HepG2 (cell line): ENCODE measurements at regions not wholly inside any gene's neighbourhood (a gene's known extent, or its start where the extent isn't known, plus 50 kb on each side); places are given as distances from the start of the nearest gene placed in this dataset.

ENCODE experiments used
- CTCF ChIP-seq: sonication (generic); formaldehyde crosslinking; IDR thresholded peaks from 2 replicates; pipeline ENCODE4 v1.5.0; 2020; ENCODE audit warnings: mild to moderate bottlenecking, missing genetic modification reagents, moderate library complexity
- DNMT1 ChIP-seq: sonication (generic); formaldehyde crosslinking; IDR thresholded peaks from 2 replicates; pipeline ENCODE4 v1.5.1; 2020; ENCODE audit warnings: mild to moderate bottlenecking, missing genetic modification reagents
- EZH2 ChIP-seq: conservative IDR thresholded peaks from 2 replicates; pipeline ENCODE4 v1.6.1; 2012; ENCODE audit warnings: mild to moderate bottlenecking, low read depth, low read length, moderate library complexity
- POLR2A ChIP-seq, 2 experiments: IDR thresholded peaks; 2 replicates each; pipeline ENCODE4 v1.6.1; 2011; ENCODE audit warnings: low read depth in 2 of 2, low read length in 2 of 2, mild to moderate bottlenecking in 1 of 2, moderate library complexity in 1 of 2; ENCODE audit not compliant: insufficient read depth in 1 of 2
- TBP ChIP-seq: sonication (generic); formaldehyde crosslinking; IDR thresholded peaks from 2 replicates; pipeline ENCODE4 v1.5.0; 2020; ENCODE audit warnings: missing genetic modification reagents
- ZNF547 ChIP-seq: sonication (generic); formaldehyde crosslinking; IDR thresholded peaks from 2 replicates; pipeline ENCODE4 v1.5.1; 2020; ENCODE audit warnings: mild to moderate bottlenecking, missing genetic modification reagents
- ZNF562 ChIP-seq: sonication (generic); formaldehyde crosslinking; IDR thresholded peaks from 2 replicates; pipeline ENCODE4 v1.8.0; 2022; ENCODE audit warnings: missing genetic modification reagents, borderline replicate concordance
- TF ChIP-seq, protein P1 (sequence below): sonication (generic); formaldehyde crosslinking; IDR thresholded peaks from 2 replicates; pipeline ENCODE4 v1.4.0; 2020; ENCODE audit warnings: missing genetic modification reagents

GRCh38 chr13:26864576-26864975 is 104.0 kb upstream of the GPR12 start:
- TF ChIP-seq DNMT1 (CRISPR knock-in tag): no peak
- no peak for TF ChIP-seq CTCF (CRISPR knock-in tag)
- no peak for TF ChIP-seq ZNF562 (CRISPR knock-in tag)
- no peak for TF ChIP-seq EZH2
- no peak for TF ChIP-seq POLR2A (IDR thresholded peaks at IDR 0.05; ENCODE audit: insufficient read depth in 1 of 2, low read depth in 2 of 2, low read length in 2 of 2)
- TF ChIP-seq, protein P1, sequence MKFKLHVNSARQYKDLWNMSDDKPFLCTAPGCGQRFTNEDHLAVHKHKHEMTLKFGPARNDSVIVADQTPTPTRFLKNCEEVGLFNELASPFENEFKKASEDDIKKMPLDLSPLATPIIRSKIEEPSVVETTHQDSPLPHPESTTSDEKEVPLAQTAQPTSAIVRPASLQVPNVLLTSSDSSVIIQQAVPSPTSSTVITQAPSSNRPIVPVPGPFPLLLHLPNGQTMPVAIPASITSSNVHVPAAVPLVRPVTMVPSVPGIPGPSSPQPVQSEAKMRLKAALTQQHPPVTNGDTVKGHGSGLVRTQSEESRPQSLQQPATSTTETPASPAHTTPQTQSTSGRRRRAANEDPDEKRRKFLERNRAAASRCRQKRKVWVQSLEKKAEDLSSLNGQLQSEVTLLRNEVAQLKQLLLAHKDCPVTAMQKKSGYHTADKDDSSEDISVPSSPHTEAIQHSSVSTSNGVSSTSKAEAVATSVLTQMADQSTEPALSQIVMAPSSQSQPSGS (CRISPR knock-in tag): no peak
- no peak for TF ChIP-seq TBP (CRISPR knock-in tag)
- TF ChIP-seq ZNF547 (CRISPR knock-in tag): no peak
